Stomach (tissue), 8 donors: ENCODE measurements at regions not wholly inside any gene's neighbourhood (a gene's known extent, or its start where the extent isn't known, plus 50 kb on each side); places are given as distances from the start of the nearest gene placed in this dataset.

Source experiments
- DNase-seq, 2 donors: peaks; one replicate each; pipeline versions ENCODE4 v3.0.0 to v3.0.0-alpha.2; 2013 to 2019
- H3K27ac ChIP-seq, 5 donors: fragments of 200-600 bp in 4 of 5; sonication (generic) in 4 of 5; one replicate each; pipeline ENCODE4 v1.5.1; 2013 to 2019; ENCODE audit warnings: mild to moderate bottlenecking in 1 of 5, moderate library complexity in 1 of 5
- H3K27me3 ChIP-seq, 3 donors: fragments of 200-600 bp; sonication (generic); one replicate each; pipeline ENCODE4 v1.5.1; 2017 to 2019; ENCODE audit warnings: mixed run types in 1 of 3
- H3K36me3 ChIP-seq, 4 donors: fragments of 200-600 bp; sonication (generic); 1 replicate in 3 of 4; 2 replicates in 1 of 4; pipeline ENCODE4 v1.5.1; 2016 to 2019
- H3K4me1 ChIP-seq, 4 donors: fragments of 200-600 bp; sonication (generic); one replicate each; pipeline ENCODE4 v1.5.1; 2016 to 2019
- H3K4me3 ChIP-seq, 4 donors: fragments of 200-600 bp; sonication (generic) in 3 of 4; one replicate each; pipeline ENCODE4 v1.5.1; 2016 to 2019; ENCODE audit warnings: mild to moderate bottlenecking in 1 of 4
- H3K9me3 ChIP-seq, 4 donors: fragments of 200-600 bp; sonication (generic); one replicate each; pipeline ENCODE4 v1.5.1; 2016 to 2019
- EP300 ChIP-seq: sonication (generic); formaldehyde crosslinking; IDR thresholded peaks from one replicate; pipeline ENCODE4 v1.6.1; 2017; ENCODE audit warnings: antibody characterized with exemption
- POLR2A ChIP-seq, 4 donors: fragments of 450-650 bp; IDR thresholded peaks; one replicate each; pipeline ENCODE4 v1.6.1; 2016; ENCODE audit warnings: antibody characterized with exemption in 4 of 4, control low read depth in 2 of 4, mild to moderate bottlenecking in 1 of 4, moderate library complexity in 1 of 4
- POLR2AphosphoS5 ChIP-seq, 3 donors: sonication (generic); formaldehyde crosslinking; IDR thresholded peaks; one replicate each; pipeline ENCODE4 v1.6.1; 2016; ENCODE audit warnings: antibody characterized with exemption in 3 of 3
- WGBS, 5 donors: extraction: QIAGEN DNeasy Blood & Tissue Kit in 3 of 5; methylation state at CpG; one replicate each; pipeline versions ENCODE4 v1.1.5 to v1.1.7; 2013 to 2018; 5-methylcytosine and 5-hydroxymethylcytosine counted together
- intact Hi-C: fragments of 100-400 bp; cut with DNase I; formaldehyde crosslinking; loops from one replicate; pipeline ENCODE4 v1.15.1; 2023; ENCODE audit warnings: low total_unique reads
- TF ChIP-seq, protein P1 (sequence below), 7 experiments: fragments of 450-650 bp in 4 of 7; fragments of 200-600 bp in 3 of 7; sonication (generic) in 3 of 7; IDR thresholded peaks; one replicate each; pipeline ENCODE4 v1.5.1; 2016 to 2019; ENCODE audit warnings: antibody characterized with exemption in 7 of 7, control low read depth in 2 of 7, mild to moderate bottlenecking in 1 of 7
- donor health status: healthy with polysubstance abuse.
- donor health status: Bipolar disorder and iron deficiency.
- donor health status: healthy.

GRCh38 chr10:4294996-4295792 lies 510.2 kb upstream of the KLF6 start:
- Histone ChIP-seq H3K9me3 (no peaks in the 10 kb centered on the region), H3K4me1 (no peaks in the 10 kb centered on the region), H3K4me3 (no peak overlapping the region), H3K36me3 (no peaks in the 10 kb centered on the region), H3K27me3 (no peaks in the 10 kb centered on the region), H3K27ac (no peak overlapping the region)
- intact Hi-C loops: no loop called here
- TF ChIP-seq, protein P1, sequence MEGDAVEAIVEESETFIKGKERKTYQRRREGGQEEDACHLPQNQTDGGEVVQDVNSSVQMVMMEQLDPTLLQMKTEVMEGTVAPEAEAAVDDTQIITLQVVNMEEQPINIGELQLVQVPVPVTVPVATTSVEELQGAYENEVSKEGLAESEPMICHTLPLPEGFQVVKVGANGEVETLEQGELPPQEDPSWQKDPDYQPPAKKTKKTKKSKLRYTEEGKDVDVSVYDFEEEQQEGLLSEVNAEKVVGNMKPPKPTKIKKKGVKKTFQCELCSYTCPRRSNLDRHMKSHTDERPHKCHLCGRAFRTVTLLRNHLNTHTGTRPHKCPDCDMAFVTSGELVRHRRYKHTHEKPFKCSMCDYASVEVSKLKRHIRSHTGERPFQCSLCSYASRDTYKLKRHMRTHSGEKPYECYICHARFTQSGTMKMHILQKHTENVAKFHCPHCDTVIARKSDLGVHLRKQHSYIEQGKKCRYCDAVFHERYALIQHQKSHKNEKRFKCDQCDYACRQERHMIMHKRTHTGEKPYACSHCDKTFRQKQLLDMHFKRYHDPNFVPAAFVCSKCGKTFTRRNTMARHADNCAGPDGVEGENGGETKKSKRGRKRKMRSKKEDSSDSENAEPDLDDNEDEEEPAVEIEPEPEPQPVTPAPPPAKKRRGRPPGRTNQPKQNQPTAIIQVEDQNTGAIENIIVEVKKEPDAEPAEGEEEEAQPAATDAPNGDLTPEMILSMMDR (IDR thresholded peaks at IDR 0.05): no peak
- DNase-seq: no peak
- WGBS, 5 donors: 92 to 94% (median 93%) methylated on average over 15 to 16 of the region's 16 CpGs

- Histone ChIP-seq H3K9me3 (no peaks in the 10 kb centered on the region), H3K27me3 (no peaks in the 10 kb centered on the region), H3K4me3 (no peak overlapping the region), H3K36me3 (no peaks in the 10 kb centered on the region), H3K4me1 (no peaks in the 10 kb centered on the region), H3K27ac (no peak overlapping the region)
- TF ChIP-seq, protein P1 (IDR thresholded peaks at IDR 0.05): no peak
- TF ChIP-seq EP300 (no peak), POLR2A (IDR thresholded peaks at IDR 0.05) (no peak), POLR2AphosphoS5 (IDR thresholded peaks at IDR 0.05) (no peak)
- 90 to 97% (median 94%) methylated on average over 5 of the region's 5 CpGs for WGBS, 5 donors
- no peak for DNase-seq
- intact Hi-C loops: no loop called here
Measured at GRCh38 chr10:4294271-4294670, 509.3 kb upstream of the KLF6 start.

DNA sequence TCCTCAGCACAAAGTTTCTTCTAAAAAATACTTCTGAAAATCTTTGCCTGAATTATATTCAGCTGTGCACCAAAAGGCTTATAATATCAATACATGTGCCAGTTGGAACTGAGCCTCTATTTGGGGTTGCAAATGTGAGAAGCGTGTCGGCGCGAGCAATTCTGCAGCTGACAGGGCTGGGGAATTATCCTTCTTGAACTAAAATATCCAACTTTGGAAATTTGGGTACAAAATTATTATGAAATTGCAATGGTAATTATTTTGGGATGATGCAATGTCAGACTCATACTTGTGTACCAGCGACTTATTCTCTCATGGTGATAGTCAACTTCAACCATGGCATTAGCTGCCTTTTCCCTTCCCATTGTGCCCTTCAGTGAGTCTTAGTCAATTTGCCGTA lies 507.0 kb upstream of the KLF6 start:
- DNase-seq: peak in 1 of 2 donors; percentile 51
- TF ChIP-seq EP300 (no peak), POLR2A (IDR thresholded peaks at IDR 0.05) (no peak)
- intact Hi-C loops: no loop called here

DNA sequence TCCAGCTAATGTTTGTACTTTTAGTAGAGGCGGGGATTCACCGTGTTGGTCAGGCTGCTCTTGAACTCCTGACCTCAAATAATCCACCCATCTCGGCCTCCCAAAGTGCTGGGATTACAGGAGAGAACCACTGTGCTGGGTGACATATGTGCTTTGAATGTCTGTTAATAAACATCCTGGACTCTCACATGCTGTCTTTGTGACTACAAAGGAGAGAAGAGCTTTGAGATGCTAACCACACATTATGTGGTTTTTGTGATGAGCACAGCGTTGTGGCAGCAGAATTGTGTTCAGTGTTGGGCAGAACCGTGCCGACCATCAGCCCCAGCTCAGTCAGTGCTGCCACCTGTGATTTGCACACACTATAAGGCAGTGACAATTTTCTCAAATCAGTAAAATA lies 500.1 kb upstream of the KLF6 start:
- peak overlapping the region in 4 of 5 donors; percentile 58 to 78 (median 77) for H3K27ac ChIP-seq
- WGBS, 5 donors: 71 to 82% (median 77%) methylated on average over 6 of the region's 6 CpGs
- intact Hi-C loops: no loop called here

More for the DNA sequence above, 507.0 kb upstream of the KLF6 start:
- Histone ChIP-seq H3K27me3 (no peaks in the 10 kb centered on the region), H3K9me3 (no peaks in the 10 kb centered on the region), H3K4me1 (peaks cover 0 to 6% (median 0%) of the 10 kb centered on the region in 4 donors), H3K4me3 (no peak overlapping the region), H3K36me3 (no peaks in the 10 kb centered on the region), H3K27ac (no peak overlapping the region)
- WGBS, 5 donors: 69 to 90% (median 77%) methylated on average over 6 of the region's 6 CpGs

More for the DNA sequence above, 500.1 kb upstream of the KLF6 start:
- H3K27me3 ChIP-seq: no peaks in the 10 kb centered on the region
- no peaks in the 10 kb centered on the region for H3K36me3 ChIP-seq
- no peaks in the 10 kb centered on the region for H3K9me3 ChIP-seq
- H3K4me1 ChIP-seq: peaks cover 6 to 34% (median 18%) of the 10 kb centered on the region in 4 donors
- no peak for TF ChIP-seq POLR2A (IDR thresholded peaks at IDR 0.05)
- TF ChIP-seq POLR2AphosphoS5 (IDR thresholded peaks at IDR 0.05): no peak
- no peak for TF ChIP-seq EP300
- TF ChIP-seq, protein P1 (IDR thresholded peaks at IDR 0.05): no peak
- no peak for DNase-seq
- H3K4me3 ChIP-seq: no peak overlapping the region
